MCF 10A (cell line): ENCODE measurements at regions not wholly inside any gene's neighbourhood (a gene's known extent, or its start where the extent isn't known, plus 50 kb on each side); places are given as distances from the start of the nearest gene placed in this dataset.

Experiments
- BruUV-seq: library from RNA; stranded (reverse); fragments of 400-500 nt; replicated peaks from 2 replicates; lab custom pipeline; 2021; lab: Mats Ljungman, UMichigan
- CTCF ChIA-PET: fragments of 300-600 bp; sonication (Branson Sonifier 250); formaldehyde crosslinking; extraction: SDS; loops from one replicate; lab custom pipeline; 2021; ENCODE audit warnings: antibody characterized with exemption, inconsistent platforms; lab: Yijun Ruan, JAX
- POLR2A ChIA-PET: fragments of 300-600, 350-650 bp; sonication (Branson Sonifier 250); formaldehyde crosslinking; extraction: SDS; loops from one replicate; lab custom pipeline; 2020; ENCODE audit warnings: antibody characterized with exemption, inconsistent platforms; lab: Yijun Ruan, JAX
- DNase-seq: peaks from one replicate; pipeline ENCODE4 v3.0.0-alpha.2; 2018; ENCODE audit not compliant: unreplicated experiment
- H3K27ac Mint-ChIP-seq: one replicate; pipeline ENCODE4 v1.8.0; 2022; ENCODE audit warnings: mild to moderate bottlenecking, low read depth, mixed read lengths; ENCODE audit not compliant: unreplicated experiment
- H3K27me3 Mint-ChIP-seq: one replicate; pipeline ENCODE4 v1.8.0; 2022; ENCODE audit warnings: mixed read lengths; ENCODE audit not compliant: insufficient read depth, unreplicated experiment
- H3K36me3 Mint-ChIP-seq: one replicate; pipeline ENCODE4 v1.8.0; 2022; ENCODE audit warnings: mild to moderate bottlenecking, moderate library complexity, mixed read lengths; ENCODE audit not compliant: insufficient read depth, unreplicated experiment
- H3K4me1 Mint-ChIP-seq: one replicate; pipeline ENCODE4 v1.8.0; 2022; ENCODE audit warnings: mixed read lengths; ENCODE audit not compliant: insufficient read depth, unreplicated experiment
- H3K4me3 Mint-ChIP-seq: one replicate; pipeline ENCODE4 v1.8.0; 2022; ENCODE audit warnings: mild to moderate bottlenecking, moderate library complexity, mixed read lengths; ENCODE audit not compliant: unreplicated experiment
- H3K9me3 Mint-ChIP-seq: one replicate; pipeline ENCODE4 v1.8.0; 2022; ENCODE audit warnings: mixed read lengths; ENCODE audit not compliant: unreplicated experiment
- CTCF ChIP-seq: fragments of 200-600 bp; IDR thresholded peaks from one replicate; pipeline ENCODE4 v1.8.0; 2022; ENCODE audit warnings: antibody characterized with exemption, mild to moderate bottlenecking; ENCODE audit not compliant: unreplicated experiment
- intact Hi-C: fragments of 100-400 bp; cut with micrococcal nuclease; formaldehyde crosslinking; loops from 2 replicates; pipeline ENCODE4 v1.14.1; 2022

GRCh38 chr13:39942552-39943273, 287.3 kb downstream of the COG6 start:
- BruUV-seq: no TSS peak
- no peak overlapping the region for H3K4me3 Mint-ChIP-seq
- no peaks in the 10 kb centered on the region for H3K36me3 Mint-ChIP-seq
- TF ChIP-seq CTCF: peak; percentile 98
- DNase-seq: peak; percentile 95
- H3K9me3 Mint-ChIP-seq: no peaks in the 10 kb centered on the region
- peak overlapping the region; percentile 88 for H3K27ac Mint-ChIP-seq
- CTCF ChIA-PET: interaction anchor here (0.6 to 3.0 kb wide), 44 partner anchors 8 to 744 kb away, joined by 3 to 16 read pairs (median 4); no protein-coding TSS in a partner anchor
- POLR2A ChIA-PET: interaction anchor here (0.6 to 3.6 kb wide), 16 partner anchors 8 to 750 kb away, joined by 3 to 21 read pairs (median 4); no protein-coding TSS in a partner anchor
- H3K4me1 Mint-ChIP-seq: peaks cover 21% of the 10 kb centered on the region
- H3K27me3 Mint-ChIP-seq: no peaks in the 10 kb centered on the region
- intact Hi-C loops: loop anchor here (1.0 to 5.0 kb wide), 8 partner anchors 120 to 835 kb away; partner anchors contain the start of gene FOXO1

- DNase-seq: no peak
- BruUV-seq: no TSS peak
- intact Hi-C loops: loop anchor here (1.0 to 5.0 kb wide), 7 partner anchors 119 to 834 kb away; partner anchors contain the start of gene FOXO1
- H3K9me3 Mint-ChIP-seq: no peaks in the 10 kb centered on the region
- H3K27ac Mint-ChIP-seq: peak overlapping the region; percentile 88
- no peak overlapping the region for H3K4me3 Mint-ChIP-seq
- CTCF ChIA-PET: interaction anchor here (0.7 to 2.2 kb wide), 13 partner anchors 14 to 741 kb away, joined by 3 to 12 read pairs (median 4); no protein-coding TSS in a partner anchor
- H3K4me1 Mint-ChIP-seq: peaks cover 21% of the 10 kb centered on the region
- TF ChIP-seq CTCF: no peak
- no peaks in the 10 kb centered on the region for H3K36me3 Mint-ChIP-seq
- POLR2A ChIA-PET: interaction anchor here (1.1 to 3.6 kb wide), 2 partner anchors 116 to 178 kb away, joined by 3 to 21 read pairs; no protein-coding TSS in a partner anchor
- H3K27me3 Mint-ChIP-seq: no peaks in the 10 kb centered on the region
These were observed 288.2 kb downstream of the COG6 start for GRCh38 chr13:39943711-39944110.

- Mint-ChIP-seq H3K4me1 (peaks cover 21% of the 10 kb centered on the region), H3K4me3 (no peak overlapping the region), H3K36me3 (no peaks in the 10 kb centered on the region), H3K27ac (peak overlapping the region; percentile 21), H3K27me3 (no peaks in the 10 kb centered on the region), H3K9me3 (no peaks in the 10 kb centered on the region)
- ChIA-PET CTCF (interaction anchor here (0.6 to 1.2 kb wide), 4 partner anchors 72 to 737 kb away, joined by 3 to 4 read pairs (median 3); no protein-coding TSS in a partner anchor), POLR2A (interaction anchor here (0.6 to 0.9 kb wide), 2 partner anchors 18 to 155 kb away, joined by 3 read pairs; no protein-coding TSS in a partner anchor)
- DNase-seq: no peak
- no TSS peak for BruUV-seq
- intact Hi-C loops: no loop called here
- no peak for TF ChIP-seq CTCF
These were observed 289.8 kb downstream of the COG6 start for GRCh38 chr13:39945226-39945625.

GRCh38 chr13:39946769-39947168, 291.3 kb downstream of the COG6 start:
- Mint-ChIP-seq H3K27me3 (no peaks in the 10 kb centered on the region), H3K9me3 (no peaks in the 10 kb centered on the region), H3K4me1 (peaks cover 20% of the 10 kb centered on the region), H3K36me3 (no peaks in the 10 kb centered on the region), H3K4me3 (no peak overlapping the region), H3K27ac (no peak overlapping the region)
- BruUV-seq: no TSS peak
- CTCF ChIA-PET: no interaction called here
- DNase-seq: no peak
- intact Hi-C loops: no loop called here
- TF ChIP-seq CTCF: no peak
- POLR2A ChIA-PET: interaction anchor here (1.3 kb wide), 1 partner anchor 14 kb away, joined by 3 read pairs; no protein-coding TSS in a partner anchor
